H9 (cell line): ENCODE measurements at regions not wholly inside any gene's neighbourhood (a gene's known extent, or its start where the extent isn't known, plus 50 kb on each side); places are given as distances from the start of the nearest gene placed in this dataset.

Experiments used
- DNase-seq: peaks from one replicate; pipeline ENCODE4 v3.0.0-alpha.2; 2017
- H2AFZ ChIP-seq: one replicate; pipeline ENCODE4 v1.6.1; 2013; ENCODE audit warnings: mild to moderate bottlenecking, low read length, control low read depth, moderate library complexity
- H2AK5ac ChIP-seq: 2 replicates; pipeline ENCODE4 v1.6.1; 2013; ENCODE audit warnings: low read length, control low read depth, mixed read lengths; ENCODE audit not compliant: insufficient read length
- H2BK120ac ChIP-seq: one replicate; pipeline ENCODE4 v1.6.1; 2013; ENCODE audit warnings: low read depth, mild to moderate bottlenecking, low read length, control low read depth, inconsistent platforms; ENCODE audit not compliant: poor library complexity, severe bottlenecking
- H2BK12ac ChIP-seq: 2 replicates; pipeline ENCODE4 v1.6.1; 2013; ENCODE audit warnings: low read length, control low read depth, mixed read lengths, low read depth; ENCODE audit not compliant: insufficient read length
- H2BK15ac ChIP-seq: 2 replicates; pipeline ENCODE4 v1.6.1; 2013; ENCODE audit warnings: low read depth, low read length, control low read depth
- H2BK20ac ChIP-seq: one replicate; pipeline ENCODE4 v1.6.1; 2013; ENCODE audit warnings: low read depth, mild to moderate bottlenecking, low read length, control low read depth, inconsistent platforms; ENCODE audit not compliant: poor library complexity, severe bottlenecking
- H2BK5ac ChIP-seq: 2 replicates; pipeline ENCODE4 v1.6.1; 2013; ENCODE audit warnings: low read length, control low read depth, mixed read lengths; ENCODE audit not compliant: insufficient read length
- H3K14ac ChIP-seq: 2 replicates; pipeline ENCODE4 v1.6.1; 2013; ENCODE audit warnings: low read length, control low read depth; ENCODE audit not compliant: insufficient read depth
- H3K18ac ChIP-seq: 2 replicates; pipeline ENCODE4 v1.6.1; 2013; ENCODE audit warnings: low read depth, mild to moderate bottlenecking, mixed read lengths, low read length, control low read depth; ENCODE audit not compliant: insufficient read length
- H3K23ac ChIP-seq: 2 replicates; pipeline ENCODE4 v1.6.1; 2013; ENCODE audit warnings: low read length, control low read depth, mixed read lengths, low read depth; ENCODE audit not compliant: insufficient read length
- H3K23me2 ChIP-seq: 2 replicates; pipeline ENCODE4 v1.6.1; 2013; ENCODE audit warnings: low read depth, mild to moderate bottlenecking, mixed read lengths, low read length, control low read depth; ENCODE audit not compliant: insufficient read length, poor library complexity, severe bottlenecking
- H3K27ac ChIP-seq: 2 replicates; pipeline ENCODE4 v1.5.1; 2013; ENCODE audit warnings: low read length, control low read depth, mixed read lengths, low read depth; ENCODE audit not compliant: insufficient read length
- H3K27me3 ChIP-seq: 2 replicates; pipeline ENCODE4 v1.6.1; 2013; ENCODE audit warnings: low read length, control low read depth, inconsistent platforms; ENCODE audit not compliant: insufficient read depth
- H3K4ac ChIP-seq: 2 replicates; pipeline ENCODE4 v1.6.1; 2013; ENCODE audit warnings: low read depth, mild to moderate bottlenecking, control low read depth, inconsistent platforms, low read length, moderate library complexity
- H3K4me1 ChIP-seq: 2 replicates; pipeline ENCODE4 v1.6.1; 2013; ENCODE audit warnings: low read length, control low read depth, inconsistent platforms; ENCODE audit not compliant: insufficient read depth
- H3K4me2 ChIP-seq: 2 replicates; pipeline ENCODE4 v1.6.1; 2013; ENCODE audit warnings: low read length, control low read depth, mixed read lengths; ENCODE audit not compliant: insufficient read length, insufficient read depth
- H3K56ac ChIP-seq: 2 replicates; pipeline ENCODE4 v1.6.1; 2013; ENCODE audit warnings: low read depth, mild to moderate bottlenecking, mixed read lengths, low read length, control low read depth; ENCODE audit not compliant: insufficient read length
- H3K79me1 ChIP-seq: 2 replicates; pipeline ENCODE4 v1.6.1; 2013; ENCODE audit warnings: low read depth, mild to moderate bottlenecking, moderate library complexity, low read length, control low read depth, inconsistent platforms; ENCODE audit not compliant: insufficient read depth, poor library complexity, severe bottlenecking
- H3K79me2 ChIP-seq: 2 replicates; pipeline ENCODE4 v1.6.1; 2013; ENCODE audit warnings: low read length, control low read depth, inconsistent platforms; ENCODE audit not compliant: insufficient read depth
- H3K9ac ChIP-seq: 2 replicates; pipeline ENCODE4 v1.6.1; 2013; ENCODE audit warnings: low read length, control low read depth, mixed read lengths; ENCODE audit not compliant: insufficient read length; ENCODE audit errors: extremely low read depth
- H3K9me3 ChIP-seq: one replicate; pipeline ENCODE4 v1.6.1; 2013; ENCODE audit warnings: low read depth, low read length, inconsistent platforms; ENCODE audit not compliant: control insufficient read depth
- H3T11ph ChIP-seq: one replicate; pipeline ENCODE4 v1.6.1; 2013; ENCODE audit warnings: mild to moderate bottlenecking, low read length, control low read depth, inconsistent platforms
- H4K20me1 ChIP-seq: one replicate; pipeline ENCODE4 v1.6.1; 2013; ENCODE audit not compliant: control insufficient read depth, insufficient read length, insufficient read depth
- H4K5ac ChIP-seq: 2 replicates; pipeline ENCODE4 v1.6.1; 2013; ENCODE audit warnings: low read depth, mild to moderate bottlenecking, mixed read lengths, low read length, control low read depth; ENCODE audit not compliant: insufficient read length
- H4K8ac ChIP-seq: replicated peaks from 2 replicates; pipeline ENCODE4 v1.6.1; 2013; ENCODE audit warnings: low read length, control low read depth, mixed read lengths, low read depth; ENCODE audit not compliant: insufficient read length
- H4K91ac ChIP-seq: 2 replicates; pipeline ENCODE4 v1.6.1; 2013; ENCODE audit warnings: low read depth, mild to moderate bottlenecking, moderate library complexity, mixed read lengths, low read length, control low read depth; ENCODE audit not compliant: insufficient read length
- H3K27ac Mint-ChIP-seq, 3 experiments: 2 replicates in 2 of 3; 3 replicates in 1 of 3; pipeline ENCODE4 v1.8.0; 2020 to 2021; ENCODE audit warnings: mixed read lengths in 3 of 3, mild to moderate bottlenecking in 1 of 3, moderate library complexity in 1 of 3
- H3K27me3 Mint-ChIP-seq: 2 replicates; pipeline ENCODE4 v1.8.0; 2021; ENCODE audit warnings: low read depth, mild to moderate bottlenecking, moderate library complexity, mixed read lengths
- H3K36me3 Mint-ChIP-seq, 3 experiments: 2 replicates in 2 of 3; 3 replicates in 1 of 3; pipeline ENCODE4 v1.8.0; 2020 to 2021; ENCODE audit warnings: low read depth in 3 of 3, mixed read lengths in 3 of 3; ENCODE audit not compliant: insufficient read depth in 1 of 3
- H3K4me1 Mint-ChIP-seq, 2 experiments: 2 replicates each; pipeline ENCODE4 v1.8.0; 2020; ENCODE audit warnings: mixed read lengths in 2 of 2
- H3K4me3 Mint-ChIP-seq, 2 experiments: 2 replicates in 1 of 2; 3 replicates in 1 of 2; pipeline ENCODE4 v1.8.0; 2020 to 2021; ENCODE audit warnings: mild to moderate bottlenecking in 2 of 2, mixed read lengths in 2 of 2, moderate library complexity in 1 of 2
- H3K9me3 Mint-ChIP-seq, 2 experiments: 2 replicates in 1 of 2; 3 replicates in 1 of 2; pipeline ENCODE4 v1.8.0; 2020; ENCODE audit warnings: mild to moderate bottlenecking in 2 of 2, mixed read lengths in 2 of 2, moderate library complexity in 1 of 2
- WGBS: extraction: QIAGEN DNeasy Blood & Tissue Kit; methylation state at CpG from one replicate; pipeline ENCODE4 v1.1.7; 2013; ENCODE audit warnings: missing lambda C conversion rate, low lambda C conversion rate, mixed read lengths; ENCODE audit not compliant: insufficient read length; ENCODE audit errors: extremely low coverage; 5-methylcytosine and 5-hydroxymethylcytosine counted together
- TF ChIP-seq, protein P1 (sequence below): fragments of 200-600 bp; sonication (generic); conservative IDR thresholded peaks from 3 replicates; pipeline ENCODE4 v1.8.0; 2021; ENCODE audit warnings: antibody characterized with exemption, mild to moderate bottlenecking

GRCh38 chr15:31607656-31608055 is 281.0 kb downstream of the KLF13 start:
- H2BK120ac ChIP-seq: no peak overlapping the region
- H2AFZ ChIP-seq: no peak overlapping the region
- H3K4me2 ChIP-seq: no peak overlapping the region
- H3K9me3 ChIP-seq: no peaks in the 10 kb centered on the region
- H2BK15ac ChIP-seq: no peak overlapping the region
- no peak overlapping the region for H4K91ac ChIP-seq
- no peak overlapping the region for H3K56ac ChIP-seq
- Mint-ChIP-seq H3K4me3 (no peak overlapping the region), H3K27me3 (no peaks in the 10 kb centered on the region), H3K9me3 (peaks cover 5 to 7% of the 10 kb centered on the region in 2 experiments; a peak in 2 of 5 replicates), H3K27ac (no peak overlapping the region), H3K4me1 (peaks cover 12 to 19% of the 10 kb centered on the region in 2 experiments), H3K36me3 (peaks cover 0 to 2% (median 0%) of the 10 kb centered on the region in 3 experiments; a peak in 1 of 7 replicates)
- no peak overlapping the region for H2BK20ac ChIP-seq
- TF ChIP-seq, protein P1, sequence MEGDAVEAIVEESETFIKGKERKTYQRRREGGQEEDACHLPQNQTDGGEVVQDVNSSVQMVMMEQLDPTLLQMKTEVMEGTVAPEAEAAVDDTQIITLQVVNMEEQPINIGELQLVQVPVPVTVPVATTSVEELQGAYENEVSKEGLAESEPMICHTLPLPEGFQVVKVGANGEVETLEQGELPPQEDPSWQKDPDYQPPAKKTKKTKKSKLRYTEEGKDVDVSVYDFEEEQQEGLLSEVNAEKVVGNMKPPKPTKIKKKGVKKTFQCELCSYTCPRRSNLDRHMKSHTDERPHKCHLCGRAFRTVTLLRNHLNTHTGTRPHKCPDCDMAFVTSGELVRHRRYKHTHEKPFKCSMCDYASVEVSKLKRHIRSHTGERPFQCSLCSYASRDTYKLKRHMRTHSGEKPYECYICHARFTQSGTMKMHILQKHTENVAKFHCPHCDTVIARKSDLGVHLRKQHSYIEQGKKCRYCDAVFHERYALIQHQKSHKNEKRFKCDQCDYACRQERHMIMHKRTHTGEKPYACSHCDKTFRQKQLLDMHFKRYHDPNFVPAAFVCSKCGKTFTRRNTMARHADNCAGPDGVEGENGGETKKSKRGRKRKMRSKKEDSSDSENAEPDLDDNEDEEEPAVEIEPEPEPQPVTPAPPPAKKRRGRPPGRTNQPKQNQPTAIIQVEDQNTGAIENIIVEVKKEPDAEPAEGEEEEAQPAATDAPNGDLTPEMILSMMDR: no peak
- no peak overlapping the region for H4K5ac ChIP-seq
- no peak overlapping the region for H2BK12ac ChIP-seq
- no peak overlapping the region for H3K23ac ChIP-seq
- H4K8ac ChIP-seq: no peak overlapping the region
- no peak for DNase-seq
- H4K20me1 ChIP-seq: no peaks in the 10 kb centered on the region
- no peak overlapping the region for H3K18ac ChIP-seq
- H3K27ac ChIP-seq: no peak overlapping the region
- H3K23me2 ChIP-seq: no peaks in the 10 kb centered on the region
- H3K14ac ChIP-seq: no peak overlapping the region
- no peak overlapping the region for H3K4ac ChIP-seq
- no peaks in the 10 kb centered on the region for H3K27me3 ChIP-seq
- H3K79me2 ChIP-seq: no peaks in the 10 kb centered on the region
- no CpG with 5 or more reads among the region's 3 CpGs for WGBS
- H3K79me1 ChIP-seq: no peaks in the 10 kb centered on the region
- no peak overlapping the region for H3K9ac ChIP-seq
- no peaks in the 10 kb centered on the region; the same call in 1 of the 2 replicates for H3K4me1 ChIP-seq
- no peak overlapping the region for H3T11ph ChIP-seq
- H2BK5ac ChIP-seq: no peak overlapping the region
- no peak overlapping the region for H2AK5ac ChIP-seq
